ENCODE measurements at regions not wholly inside any gene's neighbourhood (a gene's known extent, or its start where the extent isn't known, plus 50 kb on each side); places are given as distances from the start of the nearest gene placed in this dataset.
"Not testable (repeated sequence)": the region's sequence is repeated elsewhere in the genome, so short reads cannot be mapped to it uniquely, and the experiment has no call there.

DNA sequence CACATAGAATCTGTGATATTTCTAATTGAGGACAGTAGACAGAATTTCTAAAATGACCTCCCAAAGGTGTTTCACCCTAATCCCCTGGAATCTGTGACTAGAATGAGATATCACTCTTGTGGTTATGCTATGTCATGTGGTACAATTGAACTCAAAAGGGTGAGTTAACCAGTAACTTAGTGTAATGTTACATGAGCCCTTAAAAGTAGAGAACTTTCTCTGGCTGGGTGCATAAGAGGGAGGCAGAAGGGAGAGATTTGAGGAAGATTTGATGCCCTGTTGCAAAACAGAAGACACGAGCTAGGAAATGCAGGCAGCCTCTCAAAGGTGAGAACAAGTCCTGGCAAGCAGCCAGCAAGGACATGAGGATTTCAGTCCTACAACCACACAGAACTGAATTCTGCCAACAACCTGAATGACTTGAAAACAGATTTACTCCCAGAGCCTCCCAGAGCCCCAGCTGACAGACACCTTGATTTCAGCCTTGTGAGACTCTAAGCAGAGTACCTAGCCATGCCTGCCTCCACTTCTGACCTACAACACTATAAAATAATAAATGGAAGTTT is 160.3 kb downstream of the MTHFS start:
- DNase-seq (no peak), ATAC-seq (no peak)
- intact Hi-C loops (cut with DNase I): no loop called here
- no peak overlapping the region for H3K4me3 ChIP-seq
- no peak for TF ChIP-seq POLR2A (IDR thresholded peaks at IDR 0.05)
- TF ChIP-seq, protein P1, sequence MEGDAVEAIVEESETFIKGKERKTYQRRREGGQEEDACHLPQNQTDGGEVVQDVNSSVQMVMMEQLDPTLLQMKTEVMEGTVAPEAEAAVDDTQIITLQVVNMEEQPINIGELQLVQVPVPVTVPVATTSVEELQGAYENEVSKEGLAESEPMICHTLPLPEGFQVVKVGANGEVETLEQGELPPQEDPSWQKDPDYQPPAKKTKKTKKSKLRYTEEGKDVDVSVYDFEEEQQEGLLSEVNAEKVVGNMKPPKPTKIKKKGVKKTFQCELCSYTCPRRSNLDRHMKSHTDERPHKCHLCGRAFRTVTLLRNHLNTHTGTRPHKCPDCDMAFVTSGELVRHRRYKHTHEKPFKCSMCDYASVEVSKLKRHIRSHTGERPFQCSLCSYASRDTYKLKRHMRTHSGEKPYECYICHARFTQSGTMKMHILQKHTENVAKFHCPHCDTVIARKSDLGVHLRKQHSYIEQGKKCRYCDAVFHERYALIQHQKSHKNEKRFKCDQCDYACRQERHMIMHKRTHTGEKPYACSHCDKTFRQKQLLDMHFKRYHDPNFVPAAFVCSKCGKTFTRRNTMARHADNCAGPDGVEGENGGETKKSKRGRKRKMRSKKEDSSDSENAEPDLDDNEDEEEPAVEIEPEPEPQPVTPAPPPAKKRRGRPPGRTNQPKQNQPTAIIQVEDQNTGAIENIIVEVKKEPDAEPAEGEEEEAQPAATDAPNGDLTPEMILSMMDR (IDR thresholded peaks at IDR 0.05): no peak
- H3K36me3 ChIP-seq: no peaks in the 10 kb centered on the region
- WGBS, 4 donors: 35 to 52% (median 44%) methylated on average over 1 of the region's 1 CpG
- no peak overlapping the region for H3K27ac ChIP-seq
- H3K9me3 ChIP-seq: peaks cover 0 to 26% (median 6%) of the 10 kb centered on the region in 12 donors
- no peaks in the 10 kb centered on the region for H3K27me3 ChIP-seq
- no peaks in the 10 kb centered on the region for H3K4me1 ChIP-seq

DNA sequence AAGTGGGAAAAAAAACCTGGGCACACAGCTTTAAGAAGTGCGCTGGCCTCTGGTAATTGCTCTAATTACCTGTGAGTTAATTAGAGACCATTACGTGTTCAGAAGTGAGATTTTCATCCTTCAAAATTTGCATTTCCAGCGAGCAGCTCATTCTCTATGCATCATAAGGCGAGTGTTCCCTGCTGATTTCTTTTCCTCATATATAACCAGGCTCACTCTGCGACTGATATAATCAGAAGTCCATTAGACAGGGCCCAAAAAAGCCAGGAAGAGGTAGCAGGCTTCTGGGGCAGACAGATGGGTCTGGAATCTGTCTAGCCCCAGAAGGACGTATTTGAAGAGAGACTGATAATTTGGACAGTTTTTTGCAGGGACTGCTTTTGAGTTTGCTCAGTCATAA is 158.7 kb downstream of the MTHFS start:
- WGBS, 4 donors: 54 to 72% (median 69%) methylated on average over 6 of the region's 6 CpGs

DNA sequence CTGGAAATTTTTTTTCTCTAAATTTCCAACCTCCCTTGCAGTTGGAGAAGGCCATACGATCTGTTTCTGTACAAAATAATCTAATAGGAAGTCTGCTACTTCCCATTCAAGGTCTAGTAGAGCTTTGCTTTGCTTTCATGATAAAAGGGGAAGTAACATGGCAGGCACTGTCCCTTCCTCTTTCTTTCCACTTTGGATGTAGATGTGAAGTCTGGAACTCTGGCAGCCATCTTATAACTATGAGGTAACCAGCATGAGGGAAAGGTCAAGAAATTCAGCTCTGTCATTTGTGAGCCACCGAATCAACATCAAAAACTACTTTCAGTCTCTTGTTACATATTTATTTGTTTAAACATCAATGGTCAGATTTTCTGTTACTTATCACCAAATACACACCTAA is 156.3 kb downstream of the MTHFS start:
- TF ChIP-seq, protein P1 (IDR thresholded peaks at IDR 0.05): no peak
- TF ChIP-seq POLR2A (IDR thresholded peaks at IDR 0.05): no peak
- 40 to 85% (median 79%) methylated on average over 2 of the region's 2 CpGs for WGBS, 4 donors
- no peaks in the 10 kb centered on the region for H3K36me3 ChIP-seq
- no peak overlapping the region for H3K27ac ChIP-seq
- ATAC-seq (no peak), DNase-seq (no peak)
- no peaks in the 10 kb centered on the region for H3K4me1 ChIP-seq
- intact Hi-C loops (cut with DNase I): no loop called here
- peaks cover 0 to 26% (median 6%) of the 10 kb centered on the region in 12 donors for H3K9me3 ChIP-seq
- no peaks in the 10 kb centered on the region for H3K27me3 ChIP-seq
- no peak overlapping the region for H3K4me3 ChIP-seq

More for the DNA sequence above, 158.7 kb downstream of the MTHFS start:
- ATAC-seq (no peak), DNase-seq (no peak)
- H3K9me3 ChIP-seq: peaks cover 0 to 26% (median 6%) of the 10 kb centered on the region in 12 donors
- no peaks in the 10 kb centered on the region for H3K4me1 ChIP-seq
- no peak for TF ChIP-seq POLR2A (IDR thresholded peaks at IDR 0.05)
- TF ChIP-seq, protein P1 (IDR thresholded peaks at IDR 0.05): no peak
- intact Hi-C loops (cut with DNase I): no loop called here
- H3K27me3 ChIP-seq: no peaks in the 10 kb centered on the region
- H3K27ac ChIP-seq: no peak overlapping the region
- H3K4me3 ChIP-seq: no peak overlapping the region
- H3K36me3 ChIP-seq: no peaks in the 10 kb centered on the region

DNA sequence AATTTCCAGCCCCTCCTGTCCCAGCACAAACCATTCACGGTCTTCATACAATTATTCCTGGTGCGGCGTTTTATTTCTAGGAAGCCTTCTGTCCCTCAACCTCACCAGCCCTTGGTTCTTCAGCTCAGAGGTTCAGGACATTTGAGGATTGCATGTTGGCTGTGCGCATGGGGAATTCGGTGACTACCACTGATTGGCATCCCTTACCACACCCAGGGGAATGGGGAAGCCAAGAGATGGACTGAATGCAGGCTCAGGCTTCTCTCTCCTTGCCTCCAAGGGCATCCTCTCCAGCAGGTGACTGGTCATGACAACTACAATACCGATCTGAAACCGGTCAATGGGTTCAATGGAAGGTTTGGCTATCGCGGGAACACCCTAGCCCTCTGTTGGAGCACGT is 153.8 kb downstream of the MTHFS start:
- H3K27ac ChIP-seq: no peak overlapping the region
- H3K9me3 ChIP-seq: peaks cover 0 to 12% (median 3%) of the 10 kb centered on the region in 12 donors
- no peaks in the 10 kb centered on the region for H3K4me1 ChIP-seq
- ATAC-seq: no peak
- DNase-seq: no peak
- no peaks in the 10 kb centered on the region for H3K27me3 ChIP-seq
- intact Hi-C loops (cut with DNase I): no loop called here
- no peaks in the 10 kb centered on the region for H3K36me3 ChIP-seq
- 90 to 94% (median 92%) methylated on average over 10 of the region's 10 CpGs for WGBS, 4 donors
- TF ChIP-seq, protein P1 (IDR thresholded peaks at IDR 0.05): no peak
- H3K4me3 ChIP-seq: no peak overlapping the region

DNA sequence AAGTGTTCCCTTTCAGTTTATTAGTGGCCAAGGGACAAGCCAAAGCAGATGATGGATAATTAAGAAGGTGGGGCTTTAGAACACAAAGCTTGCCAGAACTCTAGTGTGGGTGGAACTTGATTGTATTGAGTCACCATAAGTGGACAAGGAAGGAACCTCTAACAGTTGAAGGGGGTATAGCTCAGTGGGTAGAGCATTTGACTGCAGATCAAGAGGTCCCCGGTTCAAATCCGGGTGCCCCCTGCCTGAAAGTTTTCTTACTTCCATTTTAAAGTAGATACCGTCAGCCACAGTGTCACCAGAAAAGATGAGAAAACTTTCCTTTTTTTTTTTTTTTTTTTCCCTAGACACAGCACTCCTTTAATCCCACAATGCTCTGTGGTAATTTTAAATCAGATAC is 152.3 kb downstream of the MTHFS start:
- H3K4me3 ChIP-seq; H3K27me3 ChIP-seq; H3K4me1 ChIP-seq; ATAC-seq; H3K36me3 ChIP-seq; H3K27ac ChIP-seq; intact Hi-C loops (cut with DNase I); DNase-seq: not testable (repeated sequence)
- 53 to 64% (median 57%) methylated on average over 3 of the region's 3 CpGs for WGBS, 4 donors
- peaks cover 0 to 12% (median 3%) of the 10 kb centered on the region in 12 donors for H3K9me3 ChIP-seq
